H1 (cell line): ENCODE measurements at regions not wholly inside any gene's neighbourhood (a gene's known extent, or its start where the extent isn't known, plus 50 kb on each side); places are given as distances from the start of the nearest gene placed in this dataset.

ENCODE experiments used
- GABPA ChIP-seq: IDR thresholded peaks from 2 replicates; pipeline ENCODE4 v1.6.1; 2011; ENCODE audit warnings: mild to moderate bottlenecking, low read length, moderate library complexity, borderline replicate concordance; ENCODE audit not compliant: insufficient read depth
- HDAC2 ChIP-seq, 2 experiments: fragments of 300-600 bp in 1 of 2; sonication (generic) in 1 of 2; IDR thresholded peaks; 2 replicates each; pipeline ENCODE4 v1.6.1; 2011 to 2012; ENCODE audit warnings: low read depth in 2 of 2, low read length in 2 of 2, mild to moderate bottlenecking in 2 of 2, moderate library complexity in 2 of 2, borderline replicate concordance in 1 of 2, inconsistent platforms in 1 of 2
- KDM4A ChIP-seq: IDR thresholded peaks from one replicate; pipeline ENCODE4 v1.7.1; 2012; ENCODE audit warnings: low read depth, mild to moderate bottlenecking, moderate library complexity, low read length, inconsistent platforms; ENCODE audit not compliant: severe bottlenecking
- POU5F1 ChIP-seq: IDR thresholded peaks from 2 replicates; pipeline ENCODE4 v1.6.1; 2011; ENCODE audit warnings: low read depth, mild to moderate bottlenecking, low read length, moderate library complexity
- RNF2 ChIP-seq: fragments of 200-900, 300-1000 bp; sonication (generic); IDR thresholded peaks from 2 replicates; pipeline ENCODE4 v1.7.1; 2016; ENCODE audit warnings: borderline replicate concordance, low read depth, mild to moderate bottlenecking, antibody characterized with exemption, low read length; ENCODE audit not compliant: poor library complexity, severe bottlenecking; ENCODE audit errors: missing control alignments
- RXRA ChIP-seq: IDR thresholded peaks from 2 replicates; pipeline ENCODE4 v1.6.1; 2011; ENCODE audit warnings: low read depth, mild to moderate bottlenecking, low read length, moderate library complexity; ENCODE audit not compliant: insufficient read depth
- SAP30 ChIP-seq: fragments of 300-600 bp; sonication (generic); IDR thresholded peaks from 2 replicates; pipeline ENCODE4 v1.7.1; 2012; ENCODE audit warnings: low read length, moderate library complexity, mild to moderate bottlenecking, inconsistent platforms; ENCODE audit not compliant: insufficient read depth, insufficient replicate concordance
- SP1 ChIP-seq: IDR thresholded peaks from 2 replicates; pipeline ENCODE4 v1.6.1; 2011; ENCODE audit warnings: low read depth, low read length
- TF ChIP-seq, protein P1 (sequence below): IDR thresholded peaks from 2 replicates; pipeline ENCODE4 v1.6.1; 2012; ENCODE audit warnings: inconsistent platforms

DNA sequence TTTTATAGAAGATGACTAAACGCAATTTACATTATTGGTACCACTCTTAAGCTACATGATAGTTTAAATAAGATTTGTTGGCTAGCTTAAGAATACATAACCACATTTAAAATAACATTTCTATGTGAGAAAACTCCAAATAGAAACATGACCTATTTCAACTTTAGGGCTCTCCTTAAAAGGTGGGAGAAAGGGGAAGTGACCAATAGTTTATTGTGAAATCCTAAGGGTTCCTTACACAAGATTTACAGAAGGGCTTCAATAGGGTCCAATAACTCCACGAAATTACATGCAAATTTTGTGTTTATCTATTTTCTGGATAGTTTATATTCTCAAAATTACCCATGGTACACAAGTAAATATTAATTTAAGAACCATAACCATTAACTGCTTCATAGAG lies 91.6 kb upstream of the DST start (continued):
- TF ChIP-seq RXRA (no peak), GABPA (no peak), RNF2 (no peak), KDM4A (no peak), HDAC2 (IDR thresholded peaks at IDR 0.05; ENCODE audit: borderline replicate concordance in 1 of 2, low read depth in 2 of 2, low read length in 2 of 2) (no peak), POU5F1 (no peak), SP1 (no peak), SAP30 (no peak)
- TF ChIP-seq, protein P1, sequence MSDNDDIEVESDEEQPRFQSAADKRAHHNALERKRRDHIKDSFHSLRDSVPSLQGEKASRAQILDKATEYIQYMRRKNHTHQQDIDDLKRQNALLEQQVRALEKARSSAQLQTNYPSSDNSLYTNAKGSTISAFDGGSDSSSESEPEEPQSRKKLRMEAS, result no peak
